ENCODE measurements at regions not wholly inside any gene's neighbourhood (a gene's known extent, or its start where the extent isn't known, plus 50 kb on each side); places are given as distances from the start of the nearest gene placed in this dataset.

DNA sequence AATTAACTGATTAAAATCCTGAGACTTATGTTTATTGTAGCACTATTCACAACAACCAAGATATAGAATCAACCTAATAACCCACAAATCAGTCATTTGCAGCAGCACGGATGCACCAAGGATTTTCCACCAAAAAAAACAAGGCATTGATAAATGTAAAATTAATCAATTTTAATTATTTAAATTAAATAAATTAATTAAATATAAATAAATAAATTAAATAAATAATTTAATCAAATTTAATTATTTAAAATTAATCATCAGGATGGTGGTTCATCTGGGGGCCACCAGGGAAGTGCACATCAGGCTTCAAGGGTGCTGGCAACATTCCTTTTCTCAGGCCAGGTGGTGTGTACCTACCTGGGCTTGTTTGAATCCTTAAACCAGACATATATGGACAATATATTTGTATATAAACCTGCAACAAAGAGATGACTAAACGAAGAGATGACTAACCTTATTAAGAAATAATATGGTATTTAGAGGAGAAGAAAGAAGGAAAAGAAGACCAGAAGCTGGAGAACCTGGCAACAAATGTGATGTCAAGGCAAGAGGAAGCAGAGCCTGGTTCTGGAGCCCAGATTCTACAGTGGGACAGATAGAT, 89.2 kb downstream of the CD164 start:
- Histone ChIP-seq H3K27ac (no peak overlapping the region), H3K36me3 (no peaks in the 10 kb centered on the region), H3K4me3 (no peak overlapping the region), H3K4me1 (peaks cover 7 to 25% (median 22%) of the 10 kb centered on the region in 3 donors), H3K27me3 (no peaks in the 10 kb centered on the region), H3K9me3 (no peaks in the 10 kb centered on the region)
- 81 to 84% methylated on average over 2 of the region's 2 CpGs for WGBS, 2 donors
- TF ChIP-seq, protein P1, sequence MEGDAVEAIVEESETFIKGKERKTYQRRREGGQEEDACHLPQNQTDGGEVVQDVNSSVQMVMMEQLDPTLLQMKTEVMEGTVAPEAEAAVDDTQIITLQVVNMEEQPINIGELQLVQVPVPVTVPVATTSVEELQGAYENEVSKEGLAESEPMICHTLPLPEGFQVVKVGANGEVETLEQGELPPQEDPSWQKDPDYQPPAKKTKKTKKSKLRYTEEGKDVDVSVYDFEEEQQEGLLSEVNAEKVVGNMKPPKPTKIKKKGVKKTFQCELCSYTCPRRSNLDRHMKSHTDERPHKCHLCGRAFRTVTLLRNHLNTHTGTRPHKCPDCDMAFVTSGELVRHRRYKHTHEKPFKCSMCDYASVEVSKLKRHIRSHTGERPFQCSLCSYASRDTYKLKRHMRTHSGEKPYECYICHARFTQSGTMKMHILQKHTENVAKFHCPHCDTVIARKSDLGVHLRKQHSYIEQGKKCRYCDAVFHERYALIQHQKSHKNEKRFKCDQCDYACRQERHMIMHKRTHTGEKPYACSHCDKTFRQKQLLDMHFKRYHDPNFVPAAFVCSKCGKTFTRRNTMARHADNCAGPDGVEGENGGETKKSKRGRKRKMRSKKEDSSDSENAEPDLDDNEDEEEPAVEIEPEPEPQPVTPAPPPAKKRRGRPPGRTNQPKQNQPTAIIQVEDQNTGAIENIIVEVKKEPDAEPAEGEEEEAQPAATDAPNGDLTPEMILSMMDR (IDR thresholded peaks at IDR 0.05), result no peak
- no peak for DNase-seq
- intact Hi-C loops (cut with DNase I), result loop anchor here in 1 of 3 donors (10.0 kb wide), 1 partner anchor 88 kb away; no protein-coding TSS in a partner anchor
- ATAC-seq, result no peak
- FAIRE-seq, result no peak

DNA sequence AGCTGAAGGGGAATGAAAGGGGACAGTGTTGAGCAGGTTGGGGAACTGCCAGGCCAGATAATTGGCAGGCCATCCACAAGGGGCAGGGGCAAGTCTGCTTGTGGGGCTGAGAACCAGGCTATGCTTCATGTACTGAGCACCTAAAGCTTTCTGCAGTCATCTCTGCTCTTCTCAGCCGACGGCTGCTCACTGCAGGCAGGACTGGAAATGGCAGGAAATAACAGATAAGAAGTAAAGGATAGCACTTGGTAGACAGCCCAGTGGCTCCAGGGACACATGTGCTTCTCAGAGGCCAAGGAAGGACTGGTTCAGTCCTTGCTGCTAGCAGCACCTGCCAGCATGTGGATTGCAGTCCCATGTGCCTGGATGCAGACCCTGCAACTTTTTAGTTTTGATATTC, 89.8 kb downstream of the CD164 start:
- H3K27ac ChIP-seq, result no peak overlapping the region
- WGBS, 2 donors, result 90 to 95% methylated on average over 2 of the region's 2 CpGs
- no peak for ATAC-seq
- FAIRE-seq, result no peak
- no peak for DNase-seq
- H3K27me3 ChIP-seq, result no peaks in the 10 kb centered on the region
- H3K4me1 ChIP-seq, result peaks cover 7 to 25% (median 22%) of the 10 kb centered on the region in 3 donors
- H3K9me3 ChIP-seq, result no peaks in the 10 kb centered on the region
- intact Hi-C loops (cut with DNase I), result loop anchor here in 1 of 3 donors (10.0 kb wide), 1 partner anchor 88 kb away; no protein-coding TSS in a partner anchor
- no peaks in the 10 kb centered on the region for H3K36me3 ChIP-seq
- TF ChIP-seq, protein P1 (IDR thresholded peaks at IDR 0.05), result no peak
- H3K4me3 ChIP-seq, result no peak overlapping the region

DNA sequence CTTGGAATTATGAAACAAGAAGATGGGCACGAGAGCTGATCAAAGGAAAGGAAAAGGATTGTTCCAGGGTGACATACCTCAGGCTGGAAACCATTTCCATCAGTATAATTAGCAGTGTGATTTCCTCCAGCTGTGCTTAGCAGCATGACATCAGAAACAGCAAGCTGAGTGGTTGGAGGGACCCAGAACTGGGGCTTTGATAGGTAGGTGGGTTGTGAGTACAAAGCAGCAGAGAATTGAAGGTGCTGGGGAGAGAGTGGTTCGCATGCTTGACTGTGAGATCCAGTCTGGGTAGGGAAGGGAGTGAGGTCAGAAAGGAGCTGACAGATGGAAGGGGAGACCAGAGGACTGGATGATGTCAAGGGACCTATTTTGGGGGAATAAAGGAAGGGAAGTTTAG, 90.4 kb downstream of the CD164 start:
- no peak for DNase-seq
- Histone ChIP-seq H3K27ac (no peak overlapping the region), H3K27me3 (no peaks in the 10 kb centered on the region), H3K4me3 (no peak overlapping the region), H3K4me1 (peaks cover 7 to 22% (median 22%) of the 10 kb centered on the region in 3 donors), H3K9me3 (no peaks in the 10 kb centered on the region), H3K36me3 (no peaks in the 10 kb centered on the region)
- WGBS, 2 donors, result 90% methylated on average over 2 of the region's 2 CpGs
- ATAC-seq, result no peak
- no peak for FAIRE-seq
- TF ChIP-seq, protein P1 (IDR thresholded peaks at IDR 0.05), result no peak
- intact Hi-C loops (cut with DNase I), result loop anchor here in 1 of 3 donors (10.0 kb wide), 1 partner anchor 87 kb away; no protein-coding TSS in a partner anchor

DNA sequence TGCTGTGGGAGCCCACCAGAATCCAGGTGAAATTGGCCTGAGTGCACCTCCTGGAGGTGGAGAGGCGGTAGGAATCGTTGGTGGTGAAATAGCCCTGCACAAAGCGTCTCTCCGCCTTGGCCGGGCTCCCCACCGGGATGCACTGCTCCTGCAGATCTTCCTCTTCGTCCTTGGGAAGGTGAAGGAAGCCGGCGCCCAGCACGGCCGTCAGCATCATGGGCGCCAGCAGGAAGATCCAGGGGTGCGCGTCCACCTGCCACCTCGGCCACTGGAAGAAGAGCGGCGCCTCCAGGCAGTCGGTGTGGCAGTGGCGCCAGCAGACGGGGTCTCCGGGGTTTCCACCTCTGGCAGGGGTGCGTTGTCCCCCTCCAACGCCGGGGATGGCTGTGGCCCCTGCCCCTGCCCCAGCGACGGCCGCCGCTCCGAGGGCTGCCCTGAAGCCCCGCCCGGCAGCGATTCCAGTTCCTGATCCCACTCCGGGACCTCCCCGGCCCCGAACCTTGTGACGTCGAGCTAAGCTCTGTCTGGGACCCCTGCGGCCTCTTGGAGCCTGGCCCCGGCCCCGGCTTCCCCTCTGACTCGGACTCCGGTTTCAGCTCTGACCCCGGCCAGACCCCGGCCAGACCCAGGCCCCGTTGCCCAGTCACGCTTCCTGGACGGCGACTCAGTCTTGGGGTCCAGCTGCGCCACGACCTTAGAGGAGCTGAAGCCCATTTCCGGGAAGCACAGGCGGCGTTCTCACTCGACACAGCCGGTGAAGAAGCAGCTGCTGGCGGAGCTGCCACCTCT, 91.9 kb downstream of the CD164 start:
- TF ChIP-seq, protein P1 (IDR thresholded peaks at IDR 0.05), result no peak
- intact Hi-C loops (cut with DNase I), result loop anchor here in 1 of 3 donors (10.0 kb wide), 1 partner anchor 86 kb away; no protein-coding TSS in a partner anchor
- Histone ChIP-seq H3K27ac (no peak overlapping the region), H3K9me3 (no peaks in the 10 kb centered on the region), H3K4me3 (no peak overlapping the region), H3K27me3 (no peaks in the 10 kb centered on the region), H3K36me3 (no peaks in the 10 kb centered on the region), H3K4me1 (peaks cover 2 to 9% (median 7%) of the 10 kb centered on the region in 3 donors)
- ATAC-seq (no peak), DNase-seq (peak in 1 of 6 donors; percentile 62), FAIRE-seq (no peak)
- WGBS, 2 donors, result 84 to 85% methylated on average over 51 to 56 of the region's 56 CpGs
